GM19463 (cell line): ENCODE measurements at regions not wholly inside any gene's neighbourhood (a gene's known extent, or its start where the extent isn't known, plus 50 kb on each side); places are given as distances from the start of the nearest gene placed in this dataset.

Source experiments
- ATAC-seq: cut with Tn5 transposase; IDR thresholded peaks from one replicate; pipeline ENCODE4 v1.9.1; 2021; ENCODE audit warnings: mild to moderate bottlenecking, moderate library complexity; ENCODE audit not compliant: unreplicated experiment

DNA sequence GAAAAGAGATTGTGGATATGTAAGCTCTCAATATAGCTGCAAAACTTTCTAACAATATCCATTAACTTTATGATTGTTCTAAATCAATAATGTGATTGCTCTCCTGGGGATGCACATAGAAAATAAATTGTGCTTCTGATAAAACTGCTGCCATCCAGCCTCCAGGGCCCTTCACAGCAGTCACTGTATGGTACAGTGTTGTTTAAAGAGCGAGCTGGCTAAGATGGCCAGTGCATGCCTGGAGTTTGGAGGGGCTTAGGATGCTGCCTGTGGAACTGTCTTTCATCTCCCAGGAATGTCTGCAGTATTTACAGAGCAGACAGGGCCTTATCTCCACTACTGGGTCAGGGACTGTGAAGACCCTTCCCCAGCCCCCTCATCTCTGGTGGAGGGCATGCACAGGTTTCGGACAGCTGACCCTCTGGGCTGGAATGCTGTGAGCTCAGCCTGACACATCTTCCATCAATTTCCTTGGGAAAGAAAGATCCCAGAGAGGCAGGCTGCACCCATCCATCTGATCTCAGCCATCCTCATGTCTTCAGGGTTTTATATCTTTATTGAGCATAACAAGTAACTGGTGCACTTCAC, 137.0 kb downstream of the PLPP3 start:
- ATAC-seq: no peak

DNA sequence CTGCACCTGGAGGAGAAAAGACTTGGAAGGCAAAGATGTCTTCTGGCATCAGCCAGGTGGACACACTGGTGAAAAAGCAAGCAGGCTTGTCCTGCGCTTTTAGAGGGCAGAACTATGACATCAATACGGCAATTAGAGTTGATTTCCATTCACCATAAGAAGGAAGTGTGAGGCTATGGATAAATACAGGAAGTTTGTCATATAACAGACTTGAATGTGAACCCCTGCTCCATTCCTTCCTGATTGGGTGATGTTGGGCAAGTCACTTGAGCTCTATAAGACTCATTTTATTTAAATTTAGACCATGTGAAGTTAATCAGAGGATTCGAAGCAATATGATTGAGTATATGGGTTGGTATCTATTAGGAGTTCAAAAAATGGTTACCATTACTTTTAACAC, 137.8 kb downstream of the PLPP3 start:
- ATAC-seq: no peak

DNA sequence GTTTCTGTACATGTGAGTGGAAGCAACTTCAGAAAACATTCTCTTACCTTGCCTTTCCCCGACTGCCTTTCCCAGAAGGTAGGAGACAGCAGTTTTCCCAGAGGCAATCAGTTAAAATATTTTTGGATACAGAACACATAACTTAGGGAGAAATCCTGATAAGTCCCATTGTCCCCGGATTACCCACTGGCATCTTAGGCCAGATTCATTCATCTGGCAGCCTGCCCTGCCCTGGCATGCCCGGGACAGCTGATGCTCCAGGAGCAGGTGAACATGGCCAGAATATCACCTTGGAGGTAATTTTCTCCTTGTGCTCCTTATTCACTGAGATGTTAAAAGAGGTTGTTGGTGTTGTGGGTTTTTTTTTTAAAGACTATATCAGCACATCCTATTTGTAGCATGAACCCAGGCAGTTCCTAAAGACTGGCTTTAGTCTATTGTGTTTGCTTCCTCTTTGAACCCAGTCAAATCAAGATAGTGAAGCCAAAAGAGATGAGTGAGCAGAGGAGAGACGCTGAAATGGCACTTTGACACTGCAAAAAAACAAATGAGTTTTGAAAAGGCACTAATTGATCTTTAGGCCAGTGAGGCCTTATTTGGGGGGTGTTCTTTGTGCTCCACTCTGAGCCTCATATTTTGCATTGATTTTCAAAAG, 139.6 kb downstream of the PLPP3 start:
- ATAC-seq: no peak

DNA sequence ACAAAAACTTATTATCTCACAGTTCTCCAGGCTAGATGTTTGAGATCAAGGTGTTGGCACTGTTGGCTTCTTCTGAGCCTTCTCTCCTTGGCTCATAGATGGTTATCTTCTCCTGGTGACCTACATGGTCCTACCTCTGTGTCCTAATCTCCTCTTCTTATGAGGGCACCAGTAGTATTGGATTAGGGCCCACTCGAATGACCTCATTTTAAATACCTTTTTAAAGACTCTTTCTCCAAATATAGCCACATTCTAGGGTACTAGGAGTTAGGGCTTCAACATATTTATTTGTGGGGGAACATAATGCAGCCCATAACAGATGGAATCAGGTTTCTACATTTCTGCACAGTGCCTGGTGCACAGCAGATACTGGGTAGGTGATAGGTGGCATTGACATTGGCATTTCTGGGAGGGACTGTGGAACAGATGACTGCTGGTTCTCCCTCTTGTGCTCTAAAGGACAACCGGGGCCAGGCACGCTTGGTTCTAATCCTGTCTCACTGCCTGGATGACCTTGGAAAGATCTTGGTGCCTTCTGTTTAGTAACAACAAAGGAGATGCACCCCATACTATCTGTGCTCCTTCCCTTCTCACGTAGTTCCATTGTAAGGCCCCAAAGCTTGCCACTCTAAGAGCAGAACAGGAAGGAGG, 140.3 kb downstream of the PLPP3 start:
- ATAC-seq: no peak

DNA sequence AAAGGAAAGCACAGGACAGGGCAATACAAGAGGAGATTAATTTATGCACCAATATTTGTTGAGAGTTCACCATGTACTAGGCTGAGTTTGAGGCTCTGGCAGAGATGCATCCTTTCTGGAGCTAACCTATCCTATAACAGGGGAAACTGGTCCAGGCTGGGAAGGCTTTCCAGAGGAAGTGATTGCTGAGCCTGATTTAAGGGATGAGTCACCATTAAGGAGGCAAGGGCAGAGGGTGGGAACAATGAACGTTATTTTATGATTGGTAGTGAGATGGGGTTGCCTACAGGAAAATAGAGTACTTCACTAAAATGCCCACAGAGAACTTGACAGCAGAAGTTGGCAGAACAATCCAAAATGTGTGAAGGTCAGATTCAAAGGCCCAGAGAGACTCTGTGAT, 141.4 kb downstream of the PLPP3 start:
- ATAC-seq: no peak

DNA sequence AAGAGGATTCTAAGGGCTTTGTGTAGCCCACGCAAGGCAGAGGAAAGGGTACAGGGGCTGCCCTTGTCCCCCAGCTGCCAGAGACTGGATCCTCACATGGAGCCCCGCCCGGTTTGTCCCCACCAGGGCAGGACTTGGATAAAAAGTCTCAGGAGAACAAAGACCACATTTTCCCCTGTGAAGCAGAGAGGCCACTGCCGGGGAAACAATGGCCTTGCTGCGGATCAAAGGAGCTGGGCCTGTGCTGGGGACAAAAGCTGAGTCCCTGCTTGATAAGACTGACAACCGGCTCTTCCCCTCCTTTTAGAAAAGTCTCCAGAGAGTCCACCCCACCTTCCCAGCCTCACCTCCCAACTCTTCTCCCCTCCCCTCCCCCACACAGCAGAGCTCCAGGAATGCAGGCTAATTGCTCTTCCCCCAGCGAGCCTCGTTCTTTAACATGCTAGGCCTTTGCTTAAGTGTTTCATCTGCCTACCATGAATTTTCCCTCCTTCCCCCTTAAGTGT, 142.4 kb downstream of the PLPP3 start:
- ATAC-seq: no peak

DNA sequence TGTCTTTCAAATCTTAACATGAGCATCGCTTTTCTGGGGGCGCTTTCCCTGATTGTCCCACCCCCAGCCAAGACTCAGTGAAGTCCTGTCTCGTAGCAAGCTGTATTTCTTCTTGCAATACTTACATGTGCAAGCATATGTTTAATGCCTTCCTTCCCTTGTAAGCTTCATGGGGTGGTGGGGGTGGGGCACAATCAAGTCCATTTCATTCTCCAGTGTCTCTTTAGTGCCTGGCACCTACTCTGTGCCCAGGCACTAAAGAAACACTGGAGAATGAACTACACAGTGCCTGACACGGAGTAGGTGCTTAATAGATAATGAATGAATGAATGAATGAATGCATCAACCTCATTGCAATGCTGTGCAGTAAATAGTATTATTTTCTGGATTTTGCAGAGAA, 143.1 kb downstream of the PLPP3 start:
- no peak for ATAC-seq

DNA sequence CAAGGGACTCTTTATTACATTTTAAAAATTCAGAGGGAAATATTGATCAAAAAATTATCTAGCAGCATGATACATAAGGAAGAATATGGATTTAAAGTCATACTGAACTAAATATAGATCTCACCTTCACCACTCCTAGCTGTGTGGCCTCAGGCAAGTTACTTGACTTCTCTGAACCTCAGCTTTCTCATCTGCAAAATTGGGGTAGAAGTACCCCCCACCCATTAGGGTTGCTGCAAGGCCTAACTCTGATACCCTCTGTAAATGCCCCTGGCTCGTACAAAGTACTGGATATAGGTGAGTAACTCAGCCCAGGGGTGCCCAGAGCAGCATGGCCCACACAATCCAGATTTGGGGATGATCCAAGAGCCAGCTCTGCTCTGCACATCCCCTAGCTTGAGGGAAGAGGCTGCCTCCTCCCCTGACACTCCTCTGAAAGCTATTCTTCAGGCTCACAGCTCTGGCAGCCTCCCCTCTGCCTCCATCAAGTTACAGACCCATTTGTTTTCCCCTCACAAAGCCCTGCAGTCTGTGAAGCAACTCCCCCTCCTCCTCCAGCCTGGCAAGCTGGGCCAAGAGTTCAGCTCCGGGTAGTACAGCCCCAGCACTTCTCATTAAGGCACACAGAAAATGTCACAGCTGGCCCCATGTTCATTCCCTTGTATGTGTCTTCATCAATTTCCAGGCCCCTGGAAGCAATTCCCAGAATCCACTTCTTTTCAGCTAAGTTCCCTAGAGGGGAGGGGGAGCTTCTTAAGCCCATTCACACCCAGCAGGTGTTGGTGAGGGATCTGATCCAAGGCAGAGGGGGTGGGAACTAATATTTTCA, 143.7 kb downstream of the PLPP3 start:
- ATAC-seq: no peak

DNA sequence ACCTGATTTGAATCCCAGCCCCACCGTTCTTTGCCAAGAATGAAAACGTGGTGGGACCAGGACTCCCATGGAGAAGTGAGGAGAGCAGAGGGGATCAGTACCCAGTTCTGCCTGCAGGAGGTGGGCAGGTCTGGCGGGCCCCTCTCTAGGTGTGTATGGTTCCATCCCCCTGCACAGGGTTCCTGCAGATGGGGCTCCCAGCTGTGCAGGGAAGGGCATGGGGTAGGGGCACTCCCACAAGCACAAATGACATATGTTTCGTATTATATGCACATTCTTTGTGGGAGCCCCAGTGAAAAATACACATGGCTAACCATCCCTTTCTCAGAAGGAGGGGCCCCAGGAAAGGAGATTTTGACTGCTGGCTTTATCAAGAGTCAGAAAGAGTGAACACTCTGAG, 144.6 kb downstream of the PLPP3 start:
- no peak for ATAC-seq

DNA sequence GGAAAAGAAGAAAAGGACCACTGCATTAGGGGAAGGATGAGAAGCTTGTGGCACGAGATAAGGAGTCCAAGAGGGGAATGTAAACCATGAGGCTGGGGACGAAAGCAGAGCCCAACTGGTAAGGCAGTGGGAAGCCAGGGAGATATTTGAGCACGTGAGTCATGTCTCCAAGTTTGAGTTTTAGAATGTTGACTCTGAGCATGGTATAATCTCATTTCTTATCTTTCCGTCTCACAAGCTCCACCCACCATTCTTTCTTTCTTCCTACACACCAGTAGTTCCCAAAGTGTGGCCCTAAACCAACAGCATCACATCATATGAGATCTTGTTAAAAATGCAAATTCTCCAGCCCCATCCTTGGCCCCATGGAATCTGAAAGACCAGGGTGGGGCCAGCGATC, 145.3 kb downstream of the PLPP3 start:
- ATAC-seq: no peak

DNA sequence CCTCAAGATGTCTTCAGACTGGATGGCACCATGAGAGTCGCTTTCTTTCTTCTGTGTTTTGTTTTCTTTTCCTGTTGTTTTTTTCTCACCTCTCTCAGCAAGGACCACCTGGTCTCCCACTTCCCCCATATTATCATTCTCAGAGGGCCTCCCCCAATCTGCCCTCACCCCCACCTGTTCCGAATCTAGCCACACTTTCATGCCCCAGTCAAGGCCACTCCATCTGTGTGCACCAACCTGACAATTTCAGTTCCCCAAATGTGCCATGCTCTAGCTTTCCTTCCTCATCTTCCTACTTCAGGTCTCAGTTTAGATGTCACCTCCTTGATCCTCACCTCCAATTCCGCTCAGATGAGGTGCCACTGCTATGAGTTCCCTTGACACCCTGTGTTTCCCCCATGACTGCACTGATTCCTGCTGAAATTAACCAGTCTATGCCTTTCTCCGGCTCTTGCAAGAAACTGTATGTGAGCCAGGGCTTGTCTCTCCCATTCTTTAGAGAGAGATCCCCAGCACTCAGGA, 146.2 kb downstream of the PLPP3 start:
- peak; percentile 53 for ATAC-seq

DNA sequence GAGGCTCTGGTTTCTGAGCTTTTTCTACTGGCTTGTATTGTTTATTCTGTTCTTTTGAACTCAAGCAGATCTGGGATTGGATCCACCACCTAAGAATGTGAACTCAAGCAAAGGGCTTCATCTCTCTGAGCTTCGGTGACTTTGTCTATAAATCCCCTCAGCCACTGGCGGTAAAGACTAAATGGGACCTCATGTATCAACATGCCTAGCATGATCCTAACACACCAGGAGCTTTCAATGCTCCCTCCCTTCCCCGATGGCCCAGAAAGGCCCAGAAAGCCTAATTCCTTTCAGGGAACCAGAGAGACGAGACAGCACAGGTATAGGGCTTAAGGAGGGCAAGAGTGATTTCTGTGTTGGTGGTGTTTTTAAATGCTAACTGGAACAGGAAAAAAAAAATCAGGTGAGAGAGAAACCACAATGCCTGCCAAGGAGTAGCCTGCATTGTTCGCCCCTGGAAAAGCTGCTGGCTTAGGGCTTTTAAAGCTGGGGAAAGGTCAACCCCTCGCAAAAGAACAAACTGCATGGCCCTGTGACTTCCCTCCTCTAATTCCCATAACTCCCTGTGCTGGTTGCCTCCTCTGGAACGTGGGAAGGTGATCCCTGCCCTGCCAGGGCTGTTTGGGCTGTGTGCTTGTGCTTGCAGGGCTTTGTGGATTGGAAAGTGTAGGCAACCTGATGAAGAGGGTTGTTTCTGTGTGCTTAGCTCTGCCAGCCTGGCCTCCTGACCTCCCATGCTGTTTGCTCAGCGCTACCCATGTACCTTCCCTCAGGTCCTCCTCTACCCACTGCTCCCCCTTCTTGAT, 147.0 kb downstream of the PLPP3 start:
- no peak for ATAC-seq

DNA sequence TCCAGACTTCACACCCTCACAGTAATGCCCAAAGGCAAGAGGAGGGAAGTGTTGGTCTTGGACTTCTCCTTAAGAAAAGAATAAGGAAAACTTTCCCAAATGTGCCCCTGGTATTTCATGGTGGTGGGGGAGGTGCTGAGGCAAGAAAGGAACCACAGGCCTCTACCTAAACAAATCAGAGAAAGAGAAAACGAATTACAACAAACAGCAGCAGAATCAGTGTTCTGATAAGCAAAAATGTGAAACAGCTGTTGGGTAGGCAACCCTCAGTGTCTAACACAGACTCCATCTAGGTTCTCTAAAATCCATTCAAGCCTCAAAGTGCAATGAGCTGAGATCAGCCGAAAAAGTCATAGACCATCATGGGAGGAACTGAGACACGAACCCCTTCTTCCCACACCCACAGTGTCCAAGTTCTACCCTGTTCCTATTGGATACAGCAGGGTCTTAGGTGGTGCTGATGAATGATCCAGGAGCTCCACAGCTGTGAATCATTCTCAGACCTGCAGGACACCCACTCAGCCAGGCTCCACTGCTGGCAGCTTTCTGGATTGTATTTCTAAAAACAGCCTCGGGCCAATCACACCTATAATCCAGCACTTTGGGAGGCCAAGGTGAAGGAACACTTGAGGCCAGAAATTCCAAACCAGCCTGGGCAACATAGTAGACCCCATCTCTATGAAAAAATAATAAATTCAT, 149.1 kb downstream of the PLPP3 start:
- no peak for ATAC-seq

DNA sequence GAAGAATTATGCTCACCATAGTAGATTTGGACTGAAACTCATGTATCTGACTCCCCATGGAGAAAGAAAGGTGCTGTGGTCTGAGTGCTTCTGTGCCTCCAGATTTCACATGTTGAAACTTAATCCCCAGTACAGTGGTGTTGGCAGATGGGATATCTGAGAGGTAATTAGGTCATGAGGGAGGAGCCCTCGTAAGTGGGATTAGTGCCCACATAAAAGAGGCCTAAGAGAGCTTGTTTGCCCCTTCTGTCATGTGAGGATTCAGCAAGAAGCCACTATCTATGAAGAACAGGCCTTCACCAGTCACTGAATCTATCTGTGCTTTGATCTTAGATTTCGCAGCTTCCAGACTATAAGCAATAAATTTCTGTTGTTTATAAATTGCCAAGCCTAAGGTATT, 150.1 kb downstream of the PLPP3 start:
- ATAC-seq: no peak

DNA sequence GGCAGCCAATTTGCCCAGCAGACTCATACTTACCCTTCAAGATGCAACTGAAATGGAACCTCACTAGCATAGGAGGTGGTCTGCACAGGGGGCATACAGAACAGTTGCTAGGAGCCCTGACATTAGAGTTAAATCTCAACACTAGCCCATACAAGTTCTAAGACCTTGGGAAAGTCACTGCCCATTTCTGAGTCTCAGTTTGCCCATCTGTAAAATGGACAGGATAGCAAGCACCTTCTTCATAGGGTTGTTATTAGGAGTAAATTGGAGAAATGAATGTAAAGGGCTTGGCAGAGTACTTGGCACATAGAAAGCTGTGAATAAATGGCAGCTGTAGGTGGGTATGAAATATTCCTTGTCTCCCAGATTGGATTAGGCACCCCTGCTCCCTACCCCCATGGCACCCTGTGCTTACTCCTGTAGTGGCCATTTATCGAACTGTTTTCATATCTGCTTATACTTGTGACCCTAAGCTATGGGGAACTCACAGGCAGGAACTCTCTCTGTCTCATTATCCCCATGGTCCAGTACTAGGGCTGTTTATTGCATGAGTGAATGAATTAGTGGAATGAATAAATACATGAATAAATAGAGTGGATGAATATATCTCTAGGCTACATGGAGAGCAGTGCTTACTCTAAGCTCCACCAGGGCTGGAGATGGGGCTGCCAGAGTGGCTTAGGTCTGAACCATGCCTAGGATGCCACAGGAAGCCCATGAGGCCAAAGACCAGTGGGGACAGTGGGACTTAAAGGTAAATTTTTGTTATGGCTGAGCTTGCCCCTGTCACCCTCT, 152.6 kb downstream of the PLPP3 start:
- no peak for ATAC-seq

DNA sequence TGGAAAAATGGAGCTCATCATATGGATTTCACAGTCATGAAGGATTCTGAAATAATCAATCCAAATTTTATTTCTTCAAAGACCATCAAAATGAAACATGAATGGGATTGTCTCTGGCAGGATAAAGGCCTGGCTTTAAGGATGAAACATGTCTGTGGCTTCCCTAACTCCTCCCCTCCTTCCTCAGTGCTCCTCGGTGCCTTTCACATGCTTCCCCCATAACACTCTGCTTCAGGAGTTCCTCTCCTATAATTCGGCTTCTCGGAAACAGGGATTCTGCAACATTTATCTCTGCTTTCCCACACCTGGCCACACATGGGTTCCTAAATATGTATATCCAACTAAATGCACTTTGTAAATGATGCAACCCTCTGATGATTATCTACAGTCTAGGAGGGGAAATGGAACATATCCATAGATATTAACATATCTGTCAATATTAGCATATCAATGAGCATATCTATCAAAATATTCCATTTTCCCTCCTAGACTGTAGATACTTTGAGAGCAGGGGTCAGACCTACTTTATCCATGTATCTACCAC, 153.8 kb downstream of the PLPP3 start:
- no peak for ATAC-seq

DNA sequence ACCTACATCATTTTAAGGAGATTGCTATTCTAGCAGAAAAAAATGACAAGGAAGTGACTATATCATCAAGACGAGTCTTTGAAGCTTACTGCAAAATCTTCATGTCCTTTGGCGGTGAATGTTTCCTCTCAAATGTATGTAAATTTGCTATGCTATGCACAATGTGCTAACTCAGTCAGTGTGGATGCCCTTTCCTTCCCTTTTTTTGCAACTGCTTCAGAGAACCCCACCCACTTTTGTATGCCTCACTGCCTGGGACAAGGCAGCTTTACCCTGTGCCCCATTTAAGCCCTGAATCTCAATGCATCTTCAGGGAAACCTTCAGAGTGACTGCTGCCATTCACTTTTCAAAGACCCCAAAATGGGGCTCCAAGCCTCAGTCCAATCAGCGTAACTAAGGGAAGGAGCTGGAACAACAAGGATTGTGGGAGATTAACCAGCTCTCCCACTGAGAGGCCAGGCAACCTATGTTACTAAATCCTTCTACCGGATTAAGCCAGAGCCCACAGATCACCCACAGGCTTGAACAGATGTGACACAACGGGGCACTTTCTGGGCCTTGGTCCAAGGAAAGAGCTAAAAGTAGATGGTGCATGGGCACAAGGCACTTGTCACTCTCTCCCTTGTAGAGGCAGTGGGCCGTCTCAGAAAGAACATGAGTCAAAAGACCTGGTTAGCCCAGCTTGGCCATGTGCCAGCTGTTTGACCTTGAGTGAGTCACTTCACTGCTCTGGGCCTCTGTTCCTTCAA, 154.4 kb downstream of the PLPP3 start:
- ATAC-seq: no peak

DNA sequence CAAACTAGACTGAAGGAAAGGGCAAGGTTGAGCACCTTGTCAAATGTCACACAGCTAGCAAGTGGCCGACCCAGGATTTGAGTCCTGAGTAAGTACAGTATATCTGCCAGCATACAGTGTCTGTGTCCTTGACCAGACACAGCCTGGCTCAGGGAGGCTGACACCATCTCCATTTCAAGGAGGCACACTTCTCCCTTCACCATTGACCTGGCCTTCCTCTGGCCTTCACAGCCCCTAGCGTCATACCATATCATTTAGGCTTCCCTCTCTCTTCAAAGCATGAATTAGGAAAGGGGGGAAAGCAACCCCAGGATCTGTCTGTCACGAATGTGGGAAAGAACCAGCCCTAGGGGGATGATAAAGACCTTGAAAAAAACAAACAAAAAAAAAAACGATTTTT, 155.6 kb downstream of the PLPP3 start:
- no peak for ATAC-seq
